NCI-H82 treated with DMSO at 0.1 percent for 48 hours (cell line): ENCODE measurements at regions not wholly inside any gene's neighbourhood (a gene's known extent, or its start where the extent isn't known, plus 50 kb on each side); places are given as distances from the start of the nearest gene placed in this dataset.

Experiments used
- DNase-seq: peaks from one replicate; lab custom pipeline; 2025; ENCODE audit not compliant: unreplicated experiment; lab: John Stamatoyannopoulos, UW

DNA sequence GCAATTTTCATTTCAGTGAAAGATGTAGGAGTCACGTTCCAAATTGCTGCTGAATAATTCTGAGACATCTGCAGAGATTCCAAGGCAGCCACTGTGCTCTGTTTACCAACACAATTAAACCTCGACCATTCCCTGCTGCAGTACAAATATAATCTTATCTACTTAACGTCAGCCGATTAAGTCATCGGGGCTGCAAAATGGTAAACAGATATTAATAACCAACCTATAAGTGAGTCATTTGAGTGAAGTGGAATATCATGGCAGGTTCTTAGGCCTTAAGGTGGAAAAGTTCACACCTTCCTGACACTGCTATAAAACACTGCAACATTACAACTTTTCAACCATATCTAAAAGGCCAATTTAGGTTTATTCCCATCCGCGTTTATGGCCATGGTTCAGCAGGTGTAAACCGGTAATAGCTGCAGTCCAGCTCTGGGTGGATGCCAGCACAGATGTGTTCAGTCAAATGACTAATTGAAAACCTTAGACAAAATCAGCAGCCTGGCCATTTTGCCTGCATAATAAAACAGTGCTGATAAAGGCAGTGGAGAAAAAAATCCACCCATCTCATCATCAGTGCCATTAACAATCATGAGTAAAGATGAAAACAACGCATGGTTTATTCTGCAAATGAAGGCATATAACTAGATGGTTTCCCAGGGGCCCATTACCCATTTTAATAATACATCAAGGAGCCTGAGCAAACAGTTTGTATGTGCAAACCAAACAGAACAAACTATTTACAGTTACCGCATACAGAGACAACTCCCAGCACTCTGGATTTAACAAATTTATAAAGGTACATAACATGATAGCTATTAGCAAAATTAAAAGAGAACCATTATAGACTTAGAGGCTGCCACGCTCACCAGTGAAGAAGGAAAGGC, 202.9 kb upstream of the IRX3 start:
- peak; percentile 17 for DNase-seq

DNA sequence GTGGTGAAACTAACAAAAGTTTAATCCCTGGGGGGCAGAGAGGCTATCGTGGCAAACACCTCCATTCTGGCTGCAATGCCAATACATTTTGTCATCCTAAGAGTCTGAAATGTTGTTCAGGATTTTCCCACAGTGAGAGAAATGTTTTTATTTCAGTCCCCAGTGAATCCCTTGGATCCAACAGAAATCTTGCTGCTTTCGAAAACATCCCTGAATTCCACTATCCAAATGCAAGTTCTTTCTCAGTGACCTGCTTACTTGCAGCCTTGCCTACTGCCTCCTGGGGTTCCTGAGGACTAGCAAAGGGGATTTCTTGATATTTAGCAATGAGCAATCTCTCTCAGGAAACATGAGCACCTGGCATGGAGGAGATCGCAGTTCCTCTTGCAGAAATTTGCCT, 202.1 kb upstream of the IRX3 start:
- DNase-seq: no peak

DNA sequence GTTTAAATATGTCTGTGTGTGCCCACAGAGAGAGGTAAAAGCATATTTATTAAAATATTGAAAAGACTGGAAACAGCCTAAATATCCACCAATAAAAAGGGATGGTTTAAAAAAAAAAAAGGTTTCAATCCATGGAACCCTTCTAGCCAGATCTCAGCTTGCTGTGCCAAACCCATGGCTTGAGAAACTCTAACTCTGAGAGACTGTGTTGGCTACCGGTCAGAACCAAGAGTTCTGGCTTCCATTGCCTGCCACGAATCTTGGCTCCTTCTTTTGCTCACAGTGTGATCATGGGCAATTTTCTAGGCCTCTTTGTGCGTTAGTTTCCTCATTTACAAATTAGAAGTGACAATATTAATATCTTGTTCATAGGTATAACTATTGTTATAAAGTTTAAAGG, 201.3 kb upstream of the IRX3 start:
- DNase-seq: no peak

DNA sequence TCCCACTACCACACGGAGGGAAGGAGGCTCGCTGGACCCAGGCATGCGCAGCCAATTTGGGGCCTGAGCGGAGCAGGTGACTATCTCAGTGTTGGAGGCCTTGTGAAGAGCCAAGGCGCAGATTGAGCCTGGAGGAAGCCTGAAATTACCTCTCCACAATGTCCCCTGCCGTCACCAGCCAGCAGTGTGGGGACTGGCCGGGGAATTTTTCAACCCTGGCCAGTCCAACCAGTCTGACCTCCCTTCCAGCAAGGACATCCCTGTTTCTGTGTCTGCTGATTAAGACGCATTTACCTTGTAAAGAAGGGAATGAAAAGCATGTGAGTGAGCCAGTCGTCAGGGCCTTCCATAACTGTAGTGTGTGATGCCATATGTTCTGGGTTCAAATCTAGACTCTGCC, 198.1 kb upstream of the IRX3 start:
- no peak for DNase-seq

DNA sequence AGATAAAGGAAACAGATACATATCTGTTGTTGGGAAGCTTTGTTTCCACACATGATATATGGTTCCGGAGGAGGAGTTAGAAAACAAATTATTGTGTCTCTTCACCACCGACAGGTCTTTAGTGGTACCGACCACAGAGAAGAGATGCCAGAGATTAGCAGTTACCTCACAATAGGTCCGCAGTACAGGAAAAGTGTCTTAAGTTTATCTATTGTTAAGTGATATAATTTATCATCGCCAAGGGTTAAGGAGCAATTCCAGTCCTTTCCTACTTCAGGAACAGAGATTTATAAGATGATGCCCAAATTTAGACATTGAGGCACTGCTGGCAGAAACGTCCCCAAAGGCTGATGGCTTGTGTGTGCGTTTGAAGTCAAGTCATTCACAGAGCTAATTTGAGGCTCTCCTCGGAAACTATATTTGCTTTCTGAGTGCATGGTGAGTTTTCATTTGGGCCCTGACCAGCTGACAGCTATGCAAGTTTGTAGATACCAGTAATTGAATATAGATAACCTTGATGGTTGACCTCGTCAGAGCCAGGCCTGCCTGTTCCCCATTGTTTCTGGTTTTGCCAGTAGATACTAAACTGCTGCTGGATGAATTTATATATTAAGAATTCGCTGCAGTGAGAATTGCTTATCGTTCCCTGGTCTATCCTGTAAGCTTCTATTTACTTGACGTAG, 196.4 kb upstream of the IRX3 start:
- DNase-seq: no peak

DNA sequence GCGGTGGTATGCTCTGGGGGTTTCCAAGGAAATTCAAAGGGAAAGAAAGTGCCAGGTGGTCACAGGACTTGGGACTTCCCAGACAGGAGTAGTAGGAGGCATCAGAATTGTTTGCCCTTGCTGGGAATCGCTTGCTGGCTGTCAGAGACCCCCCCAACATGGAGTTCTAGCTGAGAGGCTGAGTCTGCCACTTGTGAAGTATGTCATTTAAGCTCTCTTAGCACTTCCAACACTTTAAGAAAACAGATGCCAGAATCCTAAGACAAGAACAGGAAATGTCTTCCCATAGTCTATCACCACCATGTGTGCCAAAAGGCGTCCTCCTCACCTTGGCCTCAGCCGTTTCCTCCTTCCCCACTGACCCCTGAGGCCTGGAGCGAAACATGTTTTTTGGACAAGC, 193.8 kb upstream of the IRX3 start:
- DNase-seq: no peak

DNA sequence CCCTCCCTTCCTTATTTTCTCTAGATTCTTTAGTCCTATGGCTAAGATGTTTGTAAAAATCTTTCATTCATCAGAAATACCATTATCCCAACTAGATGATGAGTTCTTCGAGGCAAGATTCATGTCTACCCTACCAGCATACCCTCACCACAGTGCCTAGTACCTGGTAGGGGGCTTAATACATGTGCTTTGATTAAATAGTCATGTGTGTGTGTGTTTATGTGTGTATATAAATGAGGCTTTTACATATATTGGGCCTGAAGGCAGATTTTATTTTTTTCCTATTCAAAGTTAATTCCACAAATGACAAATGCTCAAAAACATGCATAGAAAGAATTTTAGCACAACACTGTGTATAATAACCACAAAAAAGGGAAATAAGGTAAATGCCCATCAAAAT, 193.0 kb upstream of the IRX3 start:
- DNase-seq: no peak

DNA sequence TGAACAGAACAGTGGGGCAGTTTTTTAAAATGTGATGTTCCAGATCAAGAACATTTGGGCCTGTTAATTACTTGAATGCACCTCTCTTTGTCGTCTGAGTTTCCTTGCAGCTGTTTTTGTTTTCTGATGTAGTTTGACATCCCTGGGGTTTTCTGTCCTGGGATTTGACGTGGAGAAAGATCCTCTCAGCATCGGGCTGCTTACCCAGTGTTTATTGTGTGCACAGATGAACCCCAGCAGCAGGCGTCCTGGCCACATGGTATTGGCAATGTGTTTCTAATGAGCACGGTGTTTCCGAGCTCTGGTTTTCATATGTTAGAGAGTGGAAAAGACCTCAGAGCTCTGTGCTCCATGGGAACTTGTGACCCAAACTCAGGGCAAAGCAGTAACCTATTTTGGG, 191.1 kb upstream of the IRX3 start:
- DNase-seq: no peak

DNA sequence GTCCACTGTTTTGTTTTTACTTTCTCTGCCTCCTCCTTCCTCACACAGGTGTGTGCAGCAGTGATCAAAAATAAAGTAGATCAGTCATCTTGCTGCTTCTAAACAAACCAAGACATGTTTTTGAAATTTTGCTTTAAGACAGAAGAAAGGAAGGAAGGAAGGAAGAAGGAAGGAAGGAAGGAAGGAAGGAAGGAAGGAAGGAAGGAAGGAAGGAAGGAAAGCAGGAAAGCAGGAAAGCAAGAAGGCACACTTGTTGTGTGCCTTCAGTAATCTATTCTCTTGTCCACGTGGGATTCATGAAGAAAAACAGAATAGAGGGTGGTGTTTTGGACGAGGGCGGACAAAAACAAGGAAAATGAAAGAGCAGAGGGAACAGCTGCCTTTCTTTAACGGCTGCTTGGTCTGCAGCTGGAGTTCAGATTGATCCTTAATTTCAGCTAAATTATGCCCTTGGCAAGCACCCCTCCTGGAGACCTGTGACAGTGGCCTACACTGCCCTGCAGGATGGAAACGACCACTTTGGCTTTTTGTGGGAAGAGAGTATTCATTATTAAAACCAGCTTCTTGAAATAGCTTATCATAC, 188.5 kb upstream of the IRX3 start:
- no peak for DNase-seq

DNA sequence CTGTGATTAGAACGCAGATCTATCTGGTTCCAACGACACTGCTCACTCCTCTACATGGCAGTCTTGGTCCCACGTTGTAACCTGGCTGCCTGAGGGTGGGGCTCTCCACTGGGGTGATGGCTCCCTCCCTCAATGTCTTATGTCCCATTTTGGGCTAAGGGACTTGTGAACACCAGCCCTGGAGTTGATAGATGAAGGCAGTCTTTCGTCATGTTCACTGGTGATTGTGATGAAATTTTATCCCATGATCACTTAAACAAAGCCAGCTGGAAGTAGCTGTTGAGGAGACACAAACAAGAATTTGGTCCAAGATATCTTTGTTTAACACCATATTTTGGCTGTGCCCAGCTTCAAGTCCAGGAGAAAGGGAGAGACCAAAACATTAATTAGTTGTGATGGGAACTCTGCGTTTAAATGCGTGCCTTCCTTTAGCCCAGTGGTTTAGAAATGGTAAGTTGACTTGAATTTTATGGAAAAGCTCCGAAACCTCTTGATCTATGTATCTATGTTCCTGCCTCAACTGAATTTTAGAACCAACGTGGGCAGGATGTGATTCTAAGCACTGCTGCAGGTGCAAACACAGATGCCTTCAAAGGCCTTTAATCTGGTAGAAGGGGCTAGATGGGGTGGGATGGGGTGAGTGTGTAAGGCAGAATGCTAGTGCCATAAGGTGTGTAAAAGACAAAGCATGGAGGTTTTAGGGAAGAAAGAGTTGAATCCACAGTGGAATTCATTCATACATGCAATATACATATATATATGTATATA, 186.8 kb upstream of the IRX3 start:
- no peak for DNase-seq

DNA sequence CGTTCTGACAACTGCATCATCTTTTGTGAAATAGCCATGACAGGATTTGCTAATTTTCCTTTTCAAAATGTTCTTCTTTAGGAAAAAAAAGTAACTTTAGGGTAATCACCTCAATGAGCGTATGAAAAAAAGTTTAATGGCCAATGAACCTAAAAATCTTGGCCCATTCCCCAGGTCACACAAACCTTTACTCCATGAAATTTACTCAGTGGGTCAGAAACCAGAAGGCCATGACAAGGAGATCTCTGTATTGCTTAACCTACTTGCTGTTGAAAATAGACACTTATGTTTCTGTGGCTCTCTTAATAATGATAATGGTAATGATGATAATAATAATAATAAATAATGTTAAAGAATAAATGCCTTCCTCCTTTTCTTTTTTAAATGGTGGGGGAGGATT, 180.8 kb upstream of the IRX3 start:
- DNase-seq: no peak

DNA sequence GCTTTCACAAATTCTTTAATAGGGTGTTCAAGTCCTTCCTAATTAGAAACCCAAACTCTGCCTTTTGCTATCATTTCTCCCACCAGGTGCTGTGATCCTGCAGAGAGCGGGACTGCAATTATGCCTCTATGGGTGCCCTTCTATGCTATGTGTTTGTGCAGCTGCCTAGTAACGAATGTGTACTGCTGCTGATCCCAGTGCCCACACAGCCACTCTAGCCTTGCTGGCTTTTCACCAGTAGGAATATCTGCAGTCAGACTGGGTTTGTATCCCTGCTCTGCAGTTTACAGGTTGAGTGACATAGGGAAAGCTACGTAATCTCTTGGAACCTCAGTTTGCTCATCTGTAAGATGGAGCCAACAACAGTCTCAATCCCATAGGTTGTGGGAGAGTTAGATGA, 179.6 kb upstream of the IRX3 start:
- no peak for DNase-seq

DNA sequence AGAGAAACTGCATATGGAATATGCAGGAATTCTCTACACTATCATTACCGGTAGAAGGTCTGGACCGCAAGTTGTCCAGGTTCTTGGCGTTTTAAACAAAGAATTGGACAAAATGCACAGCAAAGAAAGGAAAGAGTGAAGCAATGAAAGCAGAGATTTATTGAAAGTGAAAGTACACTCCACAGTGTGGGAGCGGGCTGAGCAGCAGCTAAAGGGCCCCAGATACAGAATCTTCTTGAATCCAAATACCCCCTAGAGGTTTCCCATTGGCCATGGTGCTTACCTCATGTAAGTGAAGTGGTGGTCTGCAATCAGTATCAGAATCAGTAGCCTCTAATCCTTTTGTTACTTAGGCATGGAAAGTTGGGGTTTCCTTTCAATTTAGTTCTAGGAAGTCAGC, 178.5 kb upstream of the IRX3 start:
- no peak for DNase-seq

DNA sequence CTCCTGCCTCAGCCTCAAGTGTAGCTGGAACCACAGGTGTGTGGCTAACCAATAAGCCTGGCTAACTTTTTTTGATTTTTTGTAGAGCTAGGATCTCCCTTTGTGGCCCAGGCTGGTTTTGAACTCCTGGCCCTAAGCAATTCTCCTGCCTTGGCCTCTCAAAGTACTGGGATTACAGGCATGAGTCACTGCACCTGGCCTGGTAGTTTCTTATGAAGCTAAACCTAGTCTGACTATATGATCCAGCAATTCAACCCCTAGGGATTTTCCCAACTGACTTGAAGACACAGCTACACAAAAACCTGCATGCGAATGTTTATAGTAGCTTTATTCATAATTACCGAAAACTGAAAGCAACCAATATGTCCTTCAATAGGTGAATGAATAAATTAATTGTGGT, 176.2 kb upstream of the IRX3 start:
- DNase-seq: no peak

DNA sequence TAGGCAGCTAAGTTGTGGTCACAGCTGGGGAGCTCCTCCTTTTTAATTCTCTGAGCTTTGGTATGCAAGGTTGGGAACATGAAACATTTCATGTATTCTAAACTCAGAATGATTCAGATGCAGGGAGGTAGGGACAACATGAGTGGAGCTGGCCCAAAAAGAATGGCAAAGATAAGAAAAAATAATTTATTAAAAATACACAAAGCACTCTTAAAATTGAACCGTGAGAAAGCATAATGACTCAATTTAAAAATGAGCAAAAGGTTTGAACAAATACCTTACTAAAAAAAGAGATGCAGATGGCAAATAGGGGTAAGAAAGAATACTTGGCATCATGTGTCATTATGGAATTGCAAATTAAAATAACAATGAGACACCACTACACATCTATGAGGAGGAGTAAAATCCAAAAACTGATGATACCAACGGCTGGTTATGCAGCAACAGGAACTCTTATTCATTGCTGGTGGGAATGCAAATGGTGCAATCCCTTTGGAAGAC, 175.6 kb upstream of the IRX3 start:
- DNase-seq: no peak

DNA sequence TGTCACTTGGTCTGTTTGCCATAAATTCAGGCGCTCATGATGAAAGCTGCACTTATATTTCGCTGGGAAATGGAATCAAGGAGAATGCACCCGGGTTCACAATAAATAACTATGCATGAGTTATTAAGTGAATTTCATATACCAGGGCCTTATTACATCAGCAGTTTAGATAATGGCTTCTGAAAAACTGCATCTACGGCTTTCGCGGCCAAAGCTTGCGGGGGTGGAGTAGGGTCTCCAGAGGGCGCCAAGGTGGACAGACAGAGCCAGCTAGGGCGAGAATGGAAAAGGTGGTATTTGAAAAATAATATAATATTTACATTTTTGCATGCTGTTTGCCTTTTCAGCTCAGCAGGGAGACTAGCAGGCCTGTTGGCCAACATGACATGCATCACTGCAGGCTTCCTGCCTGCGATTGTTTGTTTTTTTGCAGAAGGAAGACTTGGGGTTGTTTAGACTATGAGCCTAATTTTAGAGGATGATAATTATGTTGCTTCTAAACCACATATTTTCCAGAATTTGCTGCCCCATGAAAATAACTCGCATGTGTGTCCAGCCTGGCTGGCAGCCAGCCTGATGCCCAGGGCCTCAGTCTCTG, 173.8 kb upstream of the IRX3 start:
- no peak for DNase-seq

DNA sequence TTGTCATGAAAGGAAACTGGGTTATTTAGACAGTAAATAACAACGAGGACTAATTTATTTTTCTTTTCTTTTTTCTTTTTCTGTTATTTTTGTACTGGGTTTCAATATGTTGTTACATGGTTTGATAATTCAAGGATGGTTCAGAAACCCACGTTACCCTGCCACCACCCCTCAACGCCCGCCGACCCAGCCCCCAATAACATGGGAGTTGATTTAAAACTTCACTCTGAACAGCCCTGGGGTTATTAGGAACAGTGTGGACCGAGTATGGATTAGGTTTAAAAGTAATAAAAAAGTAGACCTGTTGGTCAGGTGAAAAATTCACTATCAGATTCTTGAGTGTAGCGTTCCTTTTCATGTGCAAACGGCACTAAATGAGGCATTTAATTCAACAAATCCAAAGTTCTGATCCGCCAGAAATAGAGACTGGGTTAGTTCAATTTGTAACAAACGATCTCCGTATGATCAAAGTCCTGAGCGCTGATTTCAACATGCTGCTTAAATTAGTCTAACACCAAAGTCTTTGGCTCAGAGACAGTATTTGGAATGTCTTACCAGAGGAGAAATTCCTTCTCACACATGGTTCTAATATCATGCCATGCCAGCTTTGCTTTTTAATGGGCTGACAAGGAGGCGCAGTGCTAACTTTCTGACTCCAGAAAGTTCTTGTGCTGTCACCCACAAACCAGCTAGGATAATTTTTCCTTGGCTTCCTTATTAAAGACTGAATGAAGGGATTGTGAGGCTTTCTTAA, 173.1 kb upstream of the IRX3 start:
- no peak for DNase-seq

DNA sequence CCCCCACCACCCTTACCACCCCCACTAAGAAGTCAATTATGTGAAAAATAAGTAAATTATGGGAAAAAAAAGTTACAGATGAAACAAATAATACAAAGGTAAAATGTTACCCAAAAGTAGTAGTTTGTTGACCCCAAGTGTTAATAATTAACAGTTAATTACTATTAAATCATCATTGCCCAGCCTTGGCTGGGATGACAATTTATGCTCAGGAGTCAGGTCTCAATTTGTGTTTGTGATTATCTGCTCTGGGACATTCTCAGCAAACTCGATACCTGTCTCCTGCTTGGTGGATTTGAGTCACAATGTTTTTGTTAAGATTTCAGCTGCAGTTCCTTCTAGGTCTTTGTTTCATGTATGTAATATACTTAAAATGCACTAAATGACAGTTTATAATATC, 172.3 kb upstream of the IRX3 start:
- DNase-seq: no peak

DNA sequence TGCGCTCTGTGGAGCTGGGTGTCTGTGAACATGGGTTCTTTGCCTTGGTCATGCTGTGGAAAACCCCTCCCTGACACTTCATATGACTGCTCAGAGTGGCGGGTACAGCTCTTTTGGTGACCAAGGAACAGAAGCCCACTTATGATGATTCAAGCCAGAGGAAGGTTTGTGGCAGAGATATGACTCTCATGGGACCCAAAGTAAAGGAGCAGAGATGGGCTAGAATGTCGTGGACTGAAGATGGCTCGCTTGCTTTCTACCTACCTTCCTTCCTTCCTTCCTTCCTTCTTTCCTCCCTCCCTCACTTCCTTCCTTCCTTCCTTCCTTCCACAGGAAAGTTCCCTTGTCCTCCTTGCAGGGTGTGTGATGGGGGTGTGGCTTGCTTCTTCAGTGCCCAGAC, 169.7 kb upstream of the IRX3 start:
- DNase-seq: no peak

DNA sequence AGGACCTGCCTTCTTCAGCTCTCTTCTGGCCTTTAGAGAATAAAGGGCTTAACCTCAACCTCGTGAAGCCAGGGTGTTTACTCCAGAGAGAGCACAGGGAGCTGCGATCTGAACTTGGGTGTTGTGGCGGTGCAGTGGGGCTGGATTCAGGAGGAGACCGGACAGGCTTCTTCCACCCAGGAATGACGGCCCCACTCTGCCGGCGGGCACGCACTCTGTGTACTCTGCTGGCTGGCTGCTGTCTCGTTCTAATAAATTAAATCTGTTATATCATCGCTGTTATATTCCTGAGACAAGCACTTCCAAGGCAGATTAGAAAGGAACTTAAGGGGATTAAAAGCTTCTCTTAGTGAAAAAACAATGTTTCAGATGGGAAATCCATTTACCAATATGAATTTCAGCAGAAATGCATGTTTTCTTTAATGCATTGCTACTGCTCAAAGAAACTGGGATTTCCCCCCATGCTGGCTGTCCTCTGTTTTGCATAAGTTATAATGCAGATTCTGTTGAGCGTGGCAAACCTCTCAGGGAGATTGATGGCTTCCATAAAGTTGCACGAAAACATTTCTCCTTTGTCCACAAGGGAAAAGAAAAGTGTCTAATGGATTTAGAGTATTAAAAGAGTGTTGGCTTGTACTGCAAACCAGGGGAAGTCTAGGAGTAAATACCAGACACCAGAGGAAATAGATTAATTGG, 168.6 kb upstream of the IRX3 start:
- DNase-seq: peak; percentile 4
